ENCODE measurements at regions not wholly inside any gene's neighbourhood (a gene's known extent, or its start where the extent isn't known, plus 50 kb on each side); places are given as distances from the start of the nearest gene placed in this dataset.

- no peak overlapping the region for H3K4me2 ChIP-seq (replicated peaks; ENCODE audit: extremely low read depth, low read length, poor library complexity, severe bottlenecking)
- H3K36me3 ChIP-seq (replicated peaks in 1 of 2; ENCODE audit: control insufficient read depth in 1 of 2, insufficient read depth in 2 of 2, low read length in 2 of 2), result no peaks in the 10 kb centered on the region
- TF ChIP-seq CTCF (IDR thresholded peaks at IDR 0.05), result no peak
- H3K4me1 Mint-ChIP-seq, result peaks cover 13% of the 10 kb centered on the region
- no peaks in the 10 kb centered on the region for H3K36me3 Mint-ChIP-seq
- no peaks in the 10 kb centered on the region for H3K9me3 ChIP-seq (replicated peaks in 1 of 2; ENCODE audit: control insufficient read depth in 1 of 2, insufficient read depth in 1 of 2, low read length in 2 of 2)
- no peak overlapping the region for H3K9ac ChIP-seq (ENCODE audit: insufficient read depth, low read length, poor library complexity, severe bottlenecking)
- no peaks in the 10 kb centered on the region for H4K20me1 ChIP-seq (ENCODE audit: insufficient read depth, low read length)
- H3K4me3 ChIP-seq (replicated peaks in 1 of 3; ENCODE audit: low read depth in 2 of 3, low read length in 3 of 3), result no peak overlapping the region
- H3K27ac ChIP-seq (ENCODE audit: low read depth in 1 of 2, low read length in 2 of 2), result no peak overlapping the region
- WGBS (ENCODE audit: insufficient coverage), result 57% methylated on average over 1 of the region's 4 CpGs
- H3K9me3 Mint-ChIP-seq, result peaks cover 0 to 2% (median 0%) of the 10 kb centered on the region in 7 donors
- no peaks in the 10 kb centered on the region for H3K27me3 ChIP-seq (ENCODE audit: control insufficient read depth in 2 of 2, insufficient read depth in 2 of 2, low read length in 2 of 2)
- no peaks in the 10 kb centered on the region for H3K4me1 ChIP-seq (ENCODE audit: control insufficient read depth in 1 of 2, insufficient read depth in 2 of 2, low read length in 2 of 2)
- no peaks in the 10 kb centered on the region for H3K79me2 ChIP-seq (ENCODE audit: insufficient read depth, low read length)
- DNase-seq, result no peak
- no peak overlapping the region for H3K4me3 Mint-ChIP-seq
- no peak overlapping the region for H3K27ac Mint-ChIP-seq
- H3K27me3 Mint-ChIP-seq (ENCODE audit: low read depth in 3 of 3), result peaks cover 2 to 5% (median 2%) of the 10 kb centered on the region in 3 donors
- no peak overlapping the region for H2AFZ ChIP-seq (ENCODE audit: insufficient read depth, low read depth, low read length, poor library complexity, severe bottlenecking)
- intact Hi-C loops (cut with micrococcal nuclease), result no loop called here
Observed at GRCh38 chr9:99299211-99300102, 77.4 kb downstream of the SEC61B start.

- Mint-ChIP-seq H3K4me1 (peaks cover 13% of the 10 kb centered on the region), H3K36me3 (no peaks in the 10 kb centered on the region), H3K27ac (no peak overlapping the region), H3K27me3 (ENCODE audit: low read depth in 3 of 3) (peaks cover 2 to 5% (median 2%) of the 10 kb centered on the region in 3 donors), H3K4me3 (no peak overlapping the region), H3K9me3 (peaks cover 0 to 2% (median 0%) of the 10 kb centered on the region in 7 donors)
- no peaks in the 10 kb centered on the region for H4K20me1 ChIP-seq (ENCODE audit: insufficient read depth, low read length)
- no peak overlapping the region for H3K9ac ChIP-seq (ENCODE audit: insufficient read depth, low read length, poor library complexity, severe bottlenecking)
- H3K4me3 ChIP-seq (replicated peaks in 1 of 3; ENCODE audit: low read depth in 2 of 3, low read length in 3 of 3), result no peak overlapping the region
- intact Hi-C loops (cut with micrococcal nuclease), result no loop called here
- H2AFZ ChIP-seq (ENCODE audit: insufficient read depth, low read depth, low read length, poor library complexity, severe bottlenecking), result no peak overlapping the region
- no peak for TF ChIP-seq CTCF (IDR thresholded peaks at IDR 0.05)
- no peak overlapping the region for H3K27ac ChIP-seq (ENCODE audit: low read depth in 1 of 2, low read length in 2 of 2)
- no peak overlapping the region for H3K4me2 ChIP-seq (replicated peaks; ENCODE audit: extremely low read depth, low read length, poor library complexity, severe bottlenecking)
- H3K79me2 ChIP-seq (ENCODE audit: insufficient read depth, low read length), result no peaks in the 10 kb centered on the region
- H3K9me3 ChIP-seq (replicated peaks in 1 of 2; ENCODE audit: control insufficient read depth in 1 of 2, insufficient read depth in 1 of 2, low read length in 2 of 2), result no peaks in the 10 kb centered on the region
- no peaks in the 10 kb centered on the region for H3K27me3 ChIP-seq (ENCODE audit: control insufficient read depth in 2 of 2, insufficient read depth in 2 of 2, low read length in 2 of 2)
- no peaks in the 10 kb centered on the region for H3K4me1 ChIP-seq (ENCODE audit: control insufficient read depth in 1 of 2, insufficient read depth in 2 of 2, low read length in 2 of 2)
- no peaks in the 10 kb centered on the region for H3K36me3 ChIP-seq (replicated peaks in 1 of 2; ENCODE audit: control insufficient read depth in 1 of 2, insufficient read depth in 2 of 2, low read length in 2 of 2)
- 0% methylated on average over 1 of the region's 1 CpG for WGBS (ENCODE audit: insufficient coverage)
- DNase-seq, result no peak
Observed at GRCh38 chr9:99300103-99300439, 78.0 kb downstream of the SEC61B start.

Measured in CD14-positive monocyte (primary cell).